ENCODE measurements at regions not wholly inside any gene's neighbourhood (a gene's known extent, or its start where the extent isn't known, plus 50 kb on each side); places are given as distances from the start of the nearest gene placed in this dataset.

- DNase-seq: no peak
Measured at GRCh38 chr11:112470355-112470754, 209.7 kb upstream of the PLET1 start.

GRCh38 chr11:112471731-112472130 lies 211.1 kb upstream of the PLET1 start:
- no peak for DNase-seq

GRCh38 chr11:112477152-112477551 lies 216.5 kb upstream of the PLET1 start:
- DNase-seq: no peak

- no peak for DNase-seq
Measured at GRCh38 chr11:112477581-112478317, 217.1 kb upstream of the PLET1 start.

- DNase-seq: no peak
Measured at GRCh38 chr11:112478806-112479205, 218.1 kb upstream of the PLET1 start.

GRCh38 chr11:112481431-112481830 lies 220.8 kb upstream of the PLET1 start:
- DNase-seq: no peak

- no peak for DNase-seq
Measured at GRCh38 chr11:112481893-112482292, 221.2 kb upstream of the PLET1 start.

- no peak for DNase-seq
Measured at GRCh38 chr11:112485280-112485679, 224.6 kb upstream of the PLET1 start.

GRCh38 chr11:112497826-112498225 lies 237.2 kb upstream of the PLET1 start:
- no peak for DNase-seq

- DNase-seq: no peak
Measured at GRCh38 chr11:112498701-112499100, 238.0 kb upstream of the PLET1 start.

GRCh38 chr11:112499153-112499880 lies 238.7 kb upstream of the PLET1 start:
- no peak for DNase-seq

- DNase-seq: no peak
Measured at GRCh38 chr11:112499881-112500204, 239.2 kb upstream of the PLET1 start.

GRCh38 chr11:112503410-112503809 lies 242.8 kb upstream of the PLET1 start:
- DNase-seq: no peak

GRCh38 chr11:112504056-112504455 lies 243.4 kb upstream of the PLET1 start:
- no peak for DNase-seq

GRCh38 chr11:112506852-112507251 lies 246.2 kb upstream of the PLET1 start:
- no peak for DNase-seq

- no peak for DNase-seq
Measured at GRCh38 chr11:112507281-112507680, 246.6 kb upstream of the PLET1 start.

GRCh38 chr11:112508750-112509149 lies 248.1 kb upstream of the PLET1 start:
- DNase-seq: no peak

- DNase-seq: no peak
Measured at GRCh38 chr11:112509300-112509699, 248.6 kb upstream of the PLET1 start.

- no peak for DNase-seq
Measured at GRCh38 chr11:112511271-112511670, 250.6 kb upstream of the PLET1 start.

- DNase-seq: no peak
Measured at GRCh38 chr11:112511911-112512310, 251.3 kb upstream of the PLET1 start.

- no peak for DNase-seq
Measured at GRCh38 chr11:112513417-112513816, 252.8 kb upstream of the PLET1 start.

- DNase-seq: no peak
Measured at GRCh38 chr11:112514011-112514740, 253.5 kb upstream of the PLET1 start.

- DNase-seq: no peak
Measured at GRCh38 chr11:112516261-112516660, 255.6 kb upstream of the PLET1 start.

GRCh38 chr11:112516755-112517154 lies 256.1 kb upstream of the PLET1 start:
- no peak for DNase-seq
